ENCODE measurements at regions not wholly inside any gene's neighbourhood (a gene's known extent, or its start where the extent isn't known, plus 50 kb on each side); places are given as distances from the start of the nearest gene placed in this dataset.
"Not testable (repeated sequence)": the region's sequence is repeated elsewhere in the genome, so short reads cannot be mapped to it uniquely, and the experiment has no call there.

- no peak for DNase-seq (ENCODE audit: low spot score)
These were observed 235.9 kb upstream of the KITLG start for GRCh38 chr12:88816201-88816600.

- no peak for DNase-seq (ENCODE audit: low spot score)
These were observed 234.5 kb upstream of the KITLG start for GRCh38 chr12:88814779-88815178.

GRCh38 chr12:88812610-88813009 is 232.3 kb upstream of the KITLG start:
- DNase-seq (ENCODE audit: low spot score), result no peak

GRCh38 chr12:88810806-88811205 is 230.5 kb upstream of the KITLG start:
- DNase-seq (ENCODE audit: low spot score), result no peak

- DNase-seq (ENCODE audit: low spot score), result not testable (repeated sequence)
These were observed 229.6 kb upstream of the KITLG start for GRCh38 chr12:88809841-88810240.

GRCh38 chr12:88805692-88806091 is 225.4 kb upstream of the KITLG start:
- DNase-seq (ENCODE audit: low spot score), result no peak

- no peak for DNase-seq (ENCODE audit: low spot score)
These were observed 225.0 kb upstream of the KITLG start for GRCh38 chr12:88805286-88805685.

GRCh38 chr12:88802096-88802706 is 221.9 kb upstream of the KITLG start:
- DNase-seq (ENCODE audit: low spot score), result no peak

GRCh38 chr12:88801227-88802095 is 221.2 kb upstream of the KITLG start:
- DNase-seq (ENCODE audit: low spot score), result no peak

GRCh38 chr12:88793096-88793495 is 212.8 kb upstream of the KITLG start:
- no peak for DNase-seq (ENCODE audit: low spot score)

GRCh38 chr12:88790231-88790630 is 210.0 kb upstream of the KITLG start:
- no peak for DNase-seq (ENCODE audit: low spot score)

GRCh38 chr12:88784166-88784565 is 203.9 kb upstream of the KITLG start:
- DNase-seq (ENCODE audit: low spot score), result peak; percentile 19

- no peak for DNase-seq (ENCODE audit: low spot score)
These were observed 202.1 kb upstream of the KITLG start for GRCh38 chr12:88782351-88782750.

- DNase-seq (ENCODE audit: low spot score), result peak; percentile 45
These were observed 201.6 kb upstream of the KITLG start for GRCh38 chr12:88781909-88782308.

- DNase-seq (ENCODE audit: low spot score), result no peak
These were observed 197.8 kb upstream of the KITLG start for GRCh38 chr12:88778064-88778463.

- DNase-seq (ENCODE audit: low spot score), result no peak
These were observed 195.5 kb upstream of the KITLG start for GRCh38 chr12:88775742-88776151.

- no peak for DNase-seq (ENCODE audit: low spot score)
These were observed 187.4 kb upstream of the KITLG start for GRCh38 chr12:88767699-88768098.

GRCh38 chr12:88764781-88765480 is 184.7 kb upstream of the KITLG start:
- DNase-seq (ENCODE audit: low spot score), result no peak

- DNase-seq (ENCODE audit: low spot score), result no peak
These were observed 183.3 kb upstream of the KITLG start for GRCh38 chr12:88763536-88764100.

GRCh38 chr12:88758176-88758575 is 177.9 kb upstream of the KITLG start:
- DNase-seq (ENCODE audit: low spot score), result no peak

GRCh38 chr12:88756917-88757316 is 176.6 kb upstream of the KITLG start:
- DNase-seq (ENCODE audit: low spot score), result no peak

GRCh38 chr12:88756153-88756552 is 175.9 kb upstream of the KITLG start:
- no peak for DNase-seq (ENCODE audit: low spot score)

- DNase-seq (ENCODE audit: low spot score), result no peak
These were observed 173.4 kb upstream of the KITLG start for GRCh38 chr12:88753707-88754106.
